ENCODE measurements at regions not wholly inside any gene's neighbourhood (a gene's known extent, or its start where the extent isn't known, plus 50 kb on each side); places are given as distances from the start of the nearest gene placed in this dataset.

- 75% methylated on average over 2 of the region's 2 CpGs for WGBS
- TF ChIP-seq NR2F2 (IDR thresholded peaks at IDR 0.05) = no peak
- TF ChIP-seq FOXA1 (IDR thresholded peaks at IDR 0.05) = no peak
- TF ChIP-seq MAX (IDR thresholded peaks at IDR 0.05) = no peak
- TF ChIP-seq REST (IDR thresholded peaks at IDR 0.05) = no peak
- TF ChIP-seq EGR1 (IDR thresholded peaks at IDR 0.05; ENCODE audit: low read depth in 2 of 2) = no peak
- TF ChIP-seq YY1 (IDR thresholded peaks at IDR 0.05) = no peak
- no peak for TF ChIP-seq RAD21 (IDR thresholded peaks at IDR 0.05)
- no peak for TF ChIP-seq JUND (IDR thresholded peaks at IDR 0.05)
- no peak for TF ChIP-seq ZBTB33 (IDR thresholded peaks at IDR 0.05)
- TF ChIP-seq GABPA (IDR thresholded peaks at IDR 0.05 in 1 of 2, conservative IDR thresholded peaks at IDR 0.05 in 1 of 2) = no peak
- TF ChIP-seq TAF1 (conservative IDR thresholded peaks at IDR 0.05) = no peak
- TF ChIP-seq SP1 (IDR thresholded peaks at IDR 0.05) = no peak
- H3K27ac ChIP-seq (ENCODE audit: low read depth in 1 of 2, low read length in 2 of 2) = no peak overlapping the region
- H3K36me3 ChIP-seq (ENCODE audit: control insufficient read depth in 4 of 4, insufficient read depth in 3 of 4, low read depth in 1 of 4, low read length in 3 of 4) = no peaks in the 10 kb centered on the region
- H3K27me3 ChIP-seq (ENCODE audit: control insufficient read depth in 4 of 4, insufficient read depth in 4 of 4, low read length in 3 of 4) = no peaks in the 10 kb centered on the region
- no peaks in the 10 kb centered on the region for H3K4me1 ChIP-seq (ENCODE audit: control insufficient read depth in 4 of 4, insufficient read depth in 4 of 4, low read length in 3 of 4)
- H3K9me3 ChIP-seq (ENCODE audit: control insufficient read depth in 4 of 4, low read length in 3 of 4) = no peaks in the 10 kb centered on the region
- no peak overlapping the region for H3K9ac ChIP-seq (ENCODE audit: low read depth in 1 of 2, low read length in 2 of 2)
- no peak for DNase-seq (ENCODE audit: low spot score)
- no peak overlapping the region for H3K4me3 ChIP-seq (ENCODE audit: low read depth in 1 of 3, low read length in 3 of 3)
Measured at GRCh38 chr3:63745757-63746156, 73.3 kb upstream of the C3orf49 start.

GRCh38 chr3:63746211-63746610, 72.9 kb upstream of the C3orf49 start:
- no peak for DNase-seq (ENCODE audit: low spot score)
- H3K4me1 ChIP-seq (ENCODE audit: control insufficient read depth in 4 of 4, insufficient read depth in 4 of 4, low read length in 3 of 4) = no peaks in the 10 kb centered on the region
- no peak for TF ChIP-seq NR2F2 (IDR thresholded peaks at IDR 0.05)
- TF ChIP-seq ZBTB33 (IDR thresholded peaks at IDR 0.05) = no peak
- TF ChIP-seq HNF4G (IDR thresholded peaks at IDR 0.05) = no peak
- TF ChIP-seq REST (IDR thresholded peaks at IDR 0.05) = no peak
- no peak for TF ChIP-seq RXRA (IDR thresholded peaks at IDR 0.05)
- TF ChIP-seq EGR1 (IDR thresholded peaks at IDR 0.05; ENCODE audit: low read depth in 2 of 2) = no peak
- TF ChIP-seq ATF3 (IDR thresholded peaks at IDR 0.05) = no peak
- no peaks in the 10 kb centered on the region for H3K36me3 ChIP-seq (ENCODE audit: control insufficient read depth in 4 of 4, insufficient read depth in 3 of 4, low read depth in 1 of 4, low read length in 3 of 4)
- no peak overlapping the region for H3K27ac ChIP-seq (ENCODE audit: low read depth in 1 of 2, low read length in 2 of 2)
- H3K9ac ChIP-seq (ENCODE audit: low read depth in 1 of 2, low read length in 2 of 2) = no peak overlapping the region
- no peak overlapping the region for H3K4me3 ChIP-seq (ENCODE audit: low read depth in 1 of 3, low read length in 3 of 3)
- H3K9me3 ChIP-seq (ENCODE audit: control insufficient read depth in 4 of 4, low read length in 3 of 4) = no peaks in the 10 kb centered on the region
- no peaks in the 10 kb centered on the region for H3K27me3 ChIP-seq (ENCODE audit: control insufficient read depth in 4 of 4, insufficient read depth in 4 of 4, low read length in 3 of 4)
